Natural killer cell (primary cell): ENCODE measurements at regions not wholly inside any gene's neighbourhood (a gene's known extent, or its start where the extent isn't known, plus 50 kb on each side); places are given as distances from the start of the nearest gene placed in this dataset.

Source experiments
- ATAC-seq, 3 donors: fragments of 150-1000 bp in 2 of 3; fragments of 200-7000 bp in 1 of 3; cut with Tn5 transposase; 1 replicate in 1 of 3; 2 replicates in 2 of 3; pipeline ENCODE4 v1.10.0; 2021; ENCODE audit warnings: mild to moderate bottlenecking in 2 of 3, moderate library complexity in 2 of 3
- DNase-seq, 2 donors: peaks; one replicate each; pipeline versions ENCODE4 v3.0.0 to v3.0.0-alpha.2; 2013 to 2021; ENCODE audit warnings: mixed read lengths in 1 of 2
- H3K27ac ChIP-seq: one replicate; pipeline ENCODE4 v1.5.1; 2013; ENCODE audit warnings: mild to moderate bottlenecking, low read length
- H3K27me3 ChIP-seq: one replicate; pipeline ENCODE4 v1.6.1; 2013; ENCODE audit warnings: low read length; ENCODE audit not compliant: control insufficient read depth, insufficient read depth
- H3K36me3 ChIP-seq: one replicate; pipeline ENCODE4 v1.6.1; 2013; ENCODE audit warnings: low read length; ENCODE audit not compliant: control insufficient read depth, insufficient read depth
- H3K4me1 ChIP-seq: one replicate; pipeline ENCODE4 v1.6.1; 2013; ENCODE audit warnings: low read length; ENCODE audit not compliant: control insufficient read depth, insufficient read depth
- H3K4me3 ChIP-seq: one replicate; pipeline ENCODE4 v1.5.1; 2013; ENCODE audit warnings: low read length
- H3K9me3 ChIP-seq: one replicate; pipeline ENCODE4 v1.6.1; 2013; ENCODE audit warnings: low read length; ENCODE audit not compliant: control insufficient read depth, insufficient read depth
- H3K27ac Mint-ChIP-seq, 2 donors: one replicate each; pipeline ENCODE4 v1.8.0; 2022; ENCODE audit warnings: mild to moderate bottlenecking in 2 of 2, mixed read lengths in 2 of 2, moderate library complexity in 1 of 2
- H3K27me3 Mint-ChIP-seq, 2 donors: one replicate each; pipeline ENCODE4 v1.8.0; 2022; ENCODE audit warnings: low read depth in 2 of 2, mixed read lengths in 2 of 2
- H3K36me3 Mint-ChIP-seq: one replicate; pipeline ENCODE4 v1.8.0; 2022; ENCODE audit warnings: mixed read lengths
- H3K4me1 Mint-ChIP-seq, 2 donors: one replicate each; pipeline ENCODE4 v1.8.0; 2022; ENCODE audit warnings: mixed read lengths in 2 of 2
- H3K4me3 Mint-ChIP-seq: one replicate; pipeline ENCODE4 v1.8.0; 2022; ENCODE audit warnings: mild to moderate bottlenecking, moderate library complexity, mixed read lengths
- H3K9me3 Mint-ChIP-seq, 2 donors: one replicate each; pipeline ENCODE4 v1.8.0; 2022; ENCODE audit warnings: mixed read lengths in 2 of 2
- WGBS: methylation state at CpG from one replicate; pipeline ENCODE4 v1.1.7; 2013; ENCODE audit warnings: missing lambda C conversion rate; ENCODE audit not compliant: insufficient coverage; 5-methylcytosine and 5-hydroxymethylcytosine counted together
- intact Hi-C: fragments of 100-400 bp; cut with micrococcal nuclease; formaldehyde crosslinking; loops from one replicate; pipeline ENCODE4 v1.14.2; 2022
- TF ChIP-seq, protein P1 (sequence below): fragments of 200-600 bp; IDR thresholded peaks from one replicate; pipeline ENCODE4 v1.8.0; 2022; ENCODE audit warnings: antibody characterized with exemption

DNA sequence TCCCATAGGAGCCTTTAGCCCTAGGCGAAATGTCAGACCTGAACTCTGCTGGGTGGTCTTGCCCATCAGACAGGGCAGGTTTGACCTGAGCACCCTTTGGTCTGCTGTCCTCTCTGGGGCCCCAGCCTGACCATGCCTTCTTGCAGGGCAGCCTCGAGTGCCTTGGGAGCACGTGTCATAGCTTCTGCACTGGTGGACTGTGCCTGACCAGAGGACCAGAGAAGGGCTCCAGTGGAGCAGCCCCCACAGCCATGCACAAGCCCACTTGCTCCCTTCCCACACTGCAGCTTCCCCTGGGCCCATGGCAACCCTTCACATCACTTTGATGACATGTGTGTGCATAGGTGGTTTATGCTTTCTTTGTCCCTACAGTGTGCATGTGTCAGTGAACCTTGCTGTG lies 394.0 kb downstream of the TEX13C start:
- intact Hi-C loops = no loop called here
- H3K27me3 Mint-ChIP-seq = no peaks in the 10 kb centered on the region
- Histone ChIP-seq H3K4me1 (no peaks in the 10 kb centered on the region), H3K36me3 (no peaks in the 10 kb centered on the region), H3K9me3 (no peaks in the 10 kb centered on the region), H3K27me3 (no peaks in the 10 kb centered on the region), H3K27ac (no peak overlapping the region), H3K4me3 (no peak overlapping the region)
- no peak for DNase-seq
- 77% methylated on average over 3 of the region's 3 CpGs for WGBS
- H3K4me3 Mint-ChIP-seq = no peak overlapping the region
- TF ChIP-seq, protein P1, sequence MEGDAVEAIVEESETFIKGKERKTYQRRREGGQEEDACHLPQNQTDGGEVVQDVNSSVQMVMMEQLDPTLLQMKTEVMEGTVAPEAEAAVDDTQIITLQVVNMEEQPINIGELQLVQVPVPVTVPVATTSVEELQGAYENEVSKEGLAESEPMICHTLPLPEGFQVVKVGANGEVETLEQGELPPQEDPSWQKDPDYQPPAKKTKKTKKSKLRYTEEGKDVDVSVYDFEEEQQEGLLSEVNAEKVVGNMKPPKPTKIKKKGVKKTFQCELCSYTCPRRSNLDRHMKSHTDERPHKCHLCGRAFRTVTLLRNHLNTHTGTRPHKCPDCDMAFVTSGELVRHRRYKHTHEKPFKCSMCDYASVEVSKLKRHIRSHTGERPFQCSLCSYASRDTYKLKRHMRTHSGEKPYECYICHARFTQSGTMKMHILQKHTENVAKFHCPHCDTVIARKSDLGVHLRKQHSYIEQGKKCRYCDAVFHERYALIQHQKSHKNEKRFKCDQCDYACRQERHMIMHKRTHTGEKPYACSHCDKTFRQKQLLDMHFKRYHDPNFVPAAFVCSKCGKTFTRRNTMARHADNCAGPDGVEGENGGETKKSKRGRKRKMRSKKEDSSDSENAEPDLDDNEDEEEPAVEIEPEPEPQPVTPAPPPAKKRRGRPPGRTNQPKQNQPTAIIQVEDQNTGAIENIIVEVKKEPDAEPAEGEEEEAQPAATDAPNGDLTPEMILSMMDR = no peak
- H3K27ac Mint-ChIP-seq = no peak overlapping the region
- no peaks in the 10 kb centered on the region for H3K4me1 Mint-ChIP-seq
- H3K9me3 Mint-ChIP-seq = peaks cover 0 to 9% of the 10 kb centered on the region in 2 donors
- no peak for ATAC-seq
- no peaks in the 10 kb centered on the region for H3K36me3 Mint-ChIP-seq

DNA sequence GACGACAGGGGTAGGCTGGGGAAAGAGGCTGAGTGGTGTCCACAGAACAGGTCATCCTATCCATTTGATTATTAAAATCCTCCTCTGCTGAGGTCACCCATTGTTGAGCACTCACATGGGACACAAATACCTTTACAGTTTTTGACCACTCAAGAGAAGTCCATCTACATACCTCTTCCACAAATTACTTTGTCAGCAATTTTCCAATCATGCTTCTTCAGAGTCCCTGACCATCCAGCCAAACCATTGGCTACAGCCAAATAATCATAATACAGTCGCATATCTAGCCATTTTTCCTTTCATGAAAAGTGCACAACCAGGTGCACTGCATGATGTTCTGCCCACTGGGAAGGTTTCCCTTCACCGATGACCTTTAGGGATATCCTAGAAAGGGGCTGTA lies 407.4 kb downstream of the TEX13C start:
- Histone ChIP-seq H3K27ac (no peak overlapping the region), H3K27me3 (no peaks in the 10 kb centered on the region), H3K4me3 (no peak overlapping the region), H3K36me3 (no peaks in the 10 kb centered on the region), H3K9me3 (no peaks in the 10 kb centered on the region), H3K4me1 (no peaks in the 10 kb centered on the region)
- Mint-ChIP-seq H3K4me1 (no peaks in the 10 kb centered on the region), H3K36me3 (no peaks in the 10 kb centered on the region), H3K27ac (no peak overlapping the region), H3K27me3 (no peaks in the 10 kb centered on the region), H3K4me3 (no peak overlapping the region), H3K9me3 (peaks cover 0 to 2% of the 10 kb centered on the region in 2 donors)
- intact Hi-C loops = no loop called here
- DNase-seq (no peak), ATAC-seq (no peak)
- 95% methylated on average over 2 of the region's 3 CpGs for WGBS
- TF ChIP-seq, protein P1 = no peak

DNA sequence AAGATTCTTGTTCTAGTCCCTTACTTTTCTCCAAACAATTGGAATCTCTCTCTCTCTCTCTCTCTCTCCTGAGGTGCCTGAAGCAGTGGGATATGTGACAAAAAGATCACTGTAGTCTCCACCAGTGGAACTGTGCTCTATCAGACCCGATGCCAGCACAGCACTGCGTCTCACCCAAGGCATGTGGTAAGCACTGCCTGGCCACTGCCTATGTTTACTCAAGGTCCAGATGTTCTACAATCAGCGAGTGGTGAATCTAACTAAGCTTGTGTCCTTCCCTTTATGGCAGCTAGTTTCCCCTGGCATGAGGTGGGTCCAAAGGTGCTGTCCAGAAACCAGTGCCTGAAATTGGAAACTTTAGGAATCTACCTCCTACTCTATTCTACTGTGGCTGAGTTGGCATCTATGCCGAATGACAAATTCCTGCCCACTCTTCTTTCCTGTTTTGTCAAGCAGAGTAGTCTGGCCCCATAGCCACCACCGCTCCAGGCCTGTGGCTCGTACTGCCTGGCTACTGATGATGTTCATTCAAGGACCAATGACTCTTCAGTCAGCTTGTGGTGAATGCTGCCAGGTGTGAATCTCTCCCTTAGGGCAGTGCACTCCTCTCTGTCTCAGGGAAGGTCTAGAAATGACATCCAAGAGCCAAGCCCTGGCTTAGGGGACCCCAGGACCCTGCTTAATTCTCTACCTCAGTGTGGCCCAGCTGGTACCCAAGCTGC lies 416.5 kb downstream of the TEX13C start:
- H3K27ac Mint-ChIP-seq = no peak overlapping the region
- TF ChIP-seq, protein P1 = no peak
- peaks cover 4 to 9% of the 10 kb centered on the region in 2 donors for H3K9me3 Mint-ChIP-seq
- H3K4me1 ChIP-seq = no peaks in the 10 kb centered on the region
- H3K27me3 Mint-ChIP-seq = no peaks in the 10 kb centered on the region
- no peak overlapping the region for H3K4me3 ChIP-seq
- H3K4me1 Mint-ChIP-seq = no peaks in the 10 kb centered on the region
- no peaks in the 10 kb centered on the region for H3K36me3 ChIP-seq
- peaks cover 7% of the 10 kb centered on the region for H3K36me3 Mint-ChIP-seq
- no peaks in the 10 kb centered on the region for H3K27me3 ChIP-seq
- ATAC-seq = no peak
- peaks cover 4% of the 10 kb centered on the region for H3K9me3 ChIP-seq
- 85% methylated on average over 6 of the region's 6 CpGs for WGBS
- DNase-seq = no peak
- H3K4me3 Mint-ChIP-seq = no peak overlapping the region
- H3K27ac ChIP-seq = no peak overlapping the region
- intact Hi-C loops = no loop called here

DNA sequence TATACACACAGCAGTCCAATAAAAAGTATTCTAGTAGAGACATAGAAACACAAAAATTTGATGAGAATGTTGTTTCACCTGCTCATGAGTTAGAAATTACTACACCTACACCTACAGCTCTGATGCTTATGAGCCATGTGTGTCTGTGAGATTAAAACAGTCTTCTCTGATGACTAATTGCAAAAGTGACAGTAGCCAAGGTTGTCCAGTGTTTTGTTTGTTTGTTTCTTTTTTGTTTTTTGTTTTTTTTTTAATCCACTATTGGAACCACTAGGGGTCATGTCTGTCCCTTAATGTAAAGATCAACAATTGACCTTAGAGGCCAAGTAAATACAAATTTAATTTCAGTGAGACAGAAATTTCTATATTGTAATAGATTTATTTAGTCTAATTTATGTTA lies 423.1 kb downstream of the TEX13C start:
- ATAC-seq (no peak), DNase-seq (no peak)
- no peak overlapping the region for H3K27ac ChIP-seq
- Mint-ChIP-seq H3K4me1 (no peaks in the 10 kb centered on the region), H3K27me3 (no peaks in the 10 kb centered on the region), H3K4me3 (no peak overlapping the region), H3K9me3 (peaks cover 0 to 5% of the 10 kb centered on the region in 2 donors), H3K36me3 (no peaks in the 10 kb centered on the region), H3K27ac (no peak overlapping the region)
- no peaks in the 10 kb centered on the region for H3K36me3 ChIP-seq
- H3K4me3 ChIP-seq = no peak overlapping the region
- no peaks in the 10 kb centered on the region for H3K4me1 ChIP-seq
- TF ChIP-seq, protein P1 = no peak
- no peaks in the 10 kb centered on the region for H3K27me3 ChIP-seq
- H3K9me3 ChIP-seq = no peaks in the 10 kb centered on the region
- intact Hi-C loops = no loop called here
